BLaER1 (cell line): ENCODE measurements at regions not wholly inside any gene's neighbourhood (a gene's known extent, or its start where the extent isn't known, plus 50 kb on each side); places are given as distances from the start of the nearest gene placed in this dataset.

Experiments
- H3K27ac ChIP-seq: shearing (Covaris generic); formaldehyde crosslinking; 2 replicates; pipeline ENCODE4 v1.8.1; 2022
- H3K27me3 ChIP-seq: shearing (Covaris generic); formaldehyde crosslinking; 2 replicates; pipeline ENCODE4 v1.8.1; 2022
- H3K36me3 ChIP-seq: shearing (Covaris generic); formaldehyde crosslinking; 2 replicates; pipeline ENCODE4 v1.8.1; 2022
- H3K4me1 ChIP-seq: shearing (Covaris generic); formaldehyde crosslinking; 2 replicates; pipeline ENCODE4 v1.8.1; 2022
- H3K4me2 ChIP-seq: shearing (Covaris generic); formaldehyde crosslinking; 2 replicates; pipeline ENCODE4 v1.8.1; 2022
- H3K4me3 ChIP-seq: shearing (Covaris generic); formaldehyde crosslinking; 2 replicates; pipeline ENCODE4 v1.8.1; 2022
- H3K9ac ChIP-seq: shearing (Covaris generic); formaldehyde crosslinking; 2 replicates; pipeline ENCODE4 v1.8.1; 2022
- H3K9me3 ChIP-seq: shearing (Covaris generic); formaldehyde crosslinking; 2 replicates; pipeline ENCODE4 v1.8.1; 2022
- H4K20me1 ChIP-seq: shearing (Covaris generic); formaldehyde crosslinking; 2 replicates; pipeline ENCODE4 v1.8.1; 2022
- Cebpa-rat ChIP-seq: shearing (Covaris generic); IDR thresholded peaks from 2 replicates; pipeline ENCODE4 v1.8.1; 2022

GRCh38 chr1:192475970-192476369 lies 99.6 kb upstream of the RGS1 start:
- H3K9me3 ChIP-seq: peaks cover 7% of the 10 kb centered on the region; the same call in 1 of the 2 replicates

GRCh38 chr1:192476802-192477298 lies 98.7 kb upstream of the RGS1 start:
- H3K27me3 ChIP-seq: no peaks in the 10 kb centered on the region
- no peak overlapping the region for H3K4me3 ChIP-seq
- no peaks in the 10 kb centered on the region for H3K36me3 ChIP-seq
- H3K27ac ChIP-seq: no peak overlapping the region
- no peak overlapping the region for H3K9ac ChIP-seq
- H3K9me3 ChIP-seq: peaks cover 7% of the 10 kb centered on the region; the same call in 1 of the 2 replicates
- no peaks in the 10 kb centered on the region for H3K4me1 ChIP-seq
- H3K4me2 ChIP-seq: no peak overlapping the region
- no peaks in the 10 kb centered on the region for H4K20me1 ChIP-seq
- TF ChIP-seq Cebpa-rat: no peak

More at GRCh38 chr1:192475970-192476369, 99.6 kb upstream of the RGS1 start:
- no peaks in the 10 kb centered on the region for H3K36me3 ChIP-seq
- H3K4me2 ChIP-seq: no peak overlapping the region
- no peaks in the 10 kb centered on the region for H4K20me1 ChIP-seq
- no peak for TF ChIP-seq Cebpa-rat
- no peak overlapping the region for H3K4me3 ChIP-seq
- no peak overlapping the region for H3K27ac ChIP-seq
- no peak overlapping the region for H3K9ac ChIP-seq
- H3K4me1 ChIP-seq: no peaks in the 10 kb centered on the region
- no peaks in the 10 kb centered on the region for H3K27me3 ChIP-seq

GRCh38 chr1:192477630-192478029 lies 97.9 kb upstream of the RGS1 start:
- Histone ChIP-seq H3K27me3 (no peaks in the 10 kb centered on the region), H3K4me2 (no peak overlapping the region), H3K9ac (no peak overlapping the region), H3K9me3 (peaks cover 7% of the 10 kb centered on the region; the same call in 1 of the 2 replicates), H3K36me3 (no peaks in the 10 kb centered on the region), H3K27ac (no peak overlapping the region), H4K20me1 (no peaks in the 10 kb centered on the region), H3K4me1 (no peaks in the 10 kb centered on the region), H3K4me3 (no peak overlapping the region)
- TF ChIP-seq Cebpa-rat: no peak

GRCh38 chr1:192485692-192486436 lies 89.7 kb upstream of the RGS1 start:
- TF ChIP-seq Cebpa-rat: no peak
- H3K9me3 ChIP-seq: no peaks in the 10 kb centered on the region
- no peak overlapping the region for H3K4me2 ChIP-seq
- no peaks in the 10 kb centered on the region for H3K36me3 ChIP-seq
- no peak overlapping the region for H3K27ac ChIP-seq
- no peak overlapping the region for H3K9ac ChIP-seq
- H3K4me3 ChIP-seq: no peak overlapping the region
- H3K4me1 ChIP-seq: peaks cover 9% of the 10 kb centered on the region; the same call in 1 of the 2 replicates
- no peaks in the 10 kb centered on the region for H3K27me3 ChIP-seq
- H4K20me1 ChIP-seq: no peaks in the 10 kb centered on the region

GRCh38 chr1:192488058-192488457 lies 87.5 kb upstream of the RGS1 start:
- no peak overlapping the region for H3K4me2 ChIP-seq
- no peak overlapping the region for H3K9ac ChIP-seq
- H3K27me3 ChIP-seq: no peaks in the 10 kb centered on the region
- peaks cover 9% of the 10 kb centered on the region; the same call in 1 of the 2 replicates for H3K4me1 ChIP-seq
- H4K20me1 ChIP-seq: no peaks in the 10 kb centered on the region
- no peak overlapping the region for H3K4me3 ChIP-seq
- H3K9me3 ChIP-seq: no peaks in the 10 kb centered on the region
- H3K36me3 ChIP-seq: no peaks in the 10 kb centered on the region
- TF ChIP-seq Cebpa-rat: no peak
- no peak overlapping the region for H3K27ac ChIP-seq

- Histone ChIP-seq H4K20me1 (no peaks in the 10 kb centered on the region), H3K4me2 (no peak overlapping the region; the same call in 1 of the 2 replicates), H3K9me3 (no peaks in the 10 kb centered on the region), H3K4me3 (no peak overlapping the region), H3K9ac (no peak overlapping the region), H3K4me1 (peaks cover 9% of the 10 kb centered on the region; the same call in 1 of the 2 replicates), H3K27ac (no peak overlapping the region), H3K27me3 (no peaks in the 10 kb centered on the region), H3K36me3 (no peaks in the 10 kb centered on the region)
- no peak for TF ChIP-seq Cebpa-rat
These were observed 86.5 kb upstream of the RGS1 start for GRCh38 chr1:192489047-192489446.

- H3K4me2 ChIP-seq: no peak overlapping the region
- H3K9me3 ChIP-seq: no peaks in the 10 kb centered on the region
- H3K4me3 ChIP-seq: no peak overlapping the region
- H4K20me1 ChIP-seq: no peaks in the 10 kb centered on the region
- TF ChIP-seq Cebpa-rat: no peak
- H3K9ac ChIP-seq: no peak overlapping the region
- H3K27me3 ChIP-seq: no peaks in the 10 kb centered on the region
- peaks cover 9% of the 10 kb centered on the region; the same call in 1 of the 2 replicates for H3K4me1 ChIP-seq
- H3K36me3 ChIP-seq: no peaks in the 10 kb centered on the region
- no peak overlapping the region for H3K27ac ChIP-seq
These were observed 85.8 kb upstream of the RGS1 start for GRCh38 chr1:192489748-192490147.

GRCh38 chr1:192491804-192492554 lies 83.6 kb upstream of the RGS1 start:
- no peaks in the 10 kb centered on the region for H3K36me3 ChIP-seq
- no peak overlapping the region for H3K4me2 ChIP-seq
- no peak overlapping the region for H3K9ac ChIP-seq
- H3K4me3 ChIP-seq: no peak overlapping the region
- no peak overlapping the region for H3K27ac ChIP-seq
- H4K20me1 ChIP-seq: no peaks in the 10 kb centered on the region
- no peak for TF ChIP-seq Cebpa-rat
- peaks cover 9% of the 10 kb centered on the region; the same call in 1 of the 2 replicates for H3K4me1 ChIP-seq
- no peaks in the 10 kb centered on the region for H3K9me3 ChIP-seq
- no peaks in the 10 kb centered on the region for H3K27me3 ChIP-seq

- H3K27me3 ChIP-seq: no peaks in the 10 kb centered on the region
- H4K20me1 ChIP-seq: no peaks in the 10 kb centered on the region
- no peak overlapping the region for H3K27ac ChIP-seq
- H3K9me3 ChIP-seq: peaks cover 8% of the 10 kb centered on the region
- peaks cover 9% of the 10 kb centered on the region; the same call in 1 of the 2 replicates for H3K4me1 ChIP-seq
- TF ChIP-seq Cebpa-rat: no peak
- H3K9ac ChIP-seq: no peak overlapping the region
- no peak overlapping the region for H3K4me3 ChIP-seq
- no peaks in the 10 kb centered on the region for H3K36me3 ChIP-seq
- H3K4me2 ChIP-seq: no peak overlapping the region
These were observed 82.0 kb upstream of the RGS1 start for GRCh38 chr1:192493584-192493983.
